H9 (cell line): ENCODE measurements at regions not wholly inside any gene's neighbourhood (a gene's known extent, or its start where the extent isn't known, plus 50 kb on each side); places are given as distances from the start of the nearest gene placed in this dataset.

Experiments used
- DNase-seq: peaks from one replicate; pipeline ENCODE4 v3.0.0-alpha.2; 2017
- H2AFZ ChIP-seq: one replicate; pipeline ENCODE4 v1.6.1; 2013; ENCODE audit warnings: mild to moderate bottlenecking, low read length, control low read depth, moderate library complexity
- H2AK5ac ChIP-seq: 2 replicates; pipeline ENCODE4 v1.6.1; 2013; ENCODE audit warnings: low read length, control low read depth, mixed read lengths; ENCODE audit not compliant: insufficient read length
- H2BK120ac ChIP-seq: one replicate; pipeline ENCODE4 v1.6.1; 2013; ENCODE audit warnings: low read depth, mild to moderate bottlenecking, low read length, control low read depth, inconsistent platforms; ENCODE audit not compliant: poor library complexity, severe bottlenecking
- H2BK12ac ChIP-seq: 2 replicates; pipeline ENCODE4 v1.6.1; 2013; ENCODE audit warnings: low read length, control low read depth, mixed read lengths, low read depth; ENCODE audit not compliant: insufficient read length
- H2BK15ac ChIP-seq: 2 replicates; pipeline ENCODE4 v1.6.1; 2013; ENCODE audit warnings: low read depth, low read length, control low read depth
- H2BK20ac ChIP-seq: one replicate; pipeline ENCODE4 v1.6.1; 2013; ENCODE audit warnings: low read depth, mild to moderate bottlenecking, low read length, control low read depth, inconsistent platforms; ENCODE audit not compliant: poor library complexity, severe bottlenecking
- H2BK5ac ChIP-seq: 2 replicates; pipeline ENCODE4 v1.6.1; 2013; ENCODE audit warnings: low read length, control low read depth, mixed read lengths; ENCODE audit not compliant: insufficient read length
- H3K14ac ChIP-seq: 2 replicates; pipeline ENCODE4 v1.6.1; 2013; ENCODE audit warnings: low read length, control low read depth; ENCODE audit not compliant: insufficient read depth
- H3K18ac ChIP-seq: 2 replicates; pipeline ENCODE4 v1.6.1; 2013; ENCODE audit warnings: low read depth, mild to moderate bottlenecking, mixed read lengths, low read length, control low read depth; ENCODE audit not compliant: insufficient read length
- H3K23ac ChIP-seq: 2 replicates; pipeline ENCODE4 v1.6.1; 2013; ENCODE audit warnings: low read length, control low read depth, mixed read lengths, low read depth; ENCODE audit not compliant: insufficient read length
- H3K23me2 ChIP-seq: 2 replicates; pipeline ENCODE4 v1.6.1; 2013; ENCODE audit warnings: low read depth, mild to moderate bottlenecking, mixed read lengths, low read length, control low read depth; ENCODE audit not compliant: insufficient read length, poor library complexity, severe bottlenecking
- H3K27ac ChIP-seq: 2 replicates; pipeline ENCODE4 v1.5.1; 2013; ENCODE audit warnings: low read length, control low read depth, mixed read lengths, low read depth; ENCODE audit not compliant: insufficient read length
- H3K27me3 ChIP-seq: 2 replicates; pipeline ENCODE4 v1.6.1; 2013; ENCODE audit warnings: low read length, control low read depth, inconsistent platforms; ENCODE audit not compliant: insufficient read depth
- H3K4ac ChIP-seq: 2 replicates; pipeline ENCODE4 v1.6.1; 2013; ENCODE audit warnings: low read depth, mild to moderate bottlenecking, control low read depth, inconsistent platforms, low read length, moderate library complexity
- H3K4me1 ChIP-seq: 2 replicates; pipeline ENCODE4 v1.6.1; 2013; ENCODE audit warnings: low read length, control low read depth, inconsistent platforms; ENCODE audit not compliant: insufficient read depth
- H3K4me2 ChIP-seq: 2 replicates; pipeline ENCODE4 v1.6.1; 2013; ENCODE audit warnings: low read length, control low read depth, mixed read lengths; ENCODE audit not compliant: insufficient read length, insufficient read depth
- H3K56ac ChIP-seq: 2 replicates; pipeline ENCODE4 v1.6.1; 2013; ENCODE audit warnings: low read depth, mild to moderate bottlenecking, mixed read lengths, low read length, control low read depth; ENCODE audit not compliant: insufficient read length
- H3K79me1 ChIP-seq: 2 replicates; pipeline ENCODE4 v1.6.1; 2013; ENCODE audit warnings: low read depth, mild to moderate bottlenecking, moderate library complexity, low read length, control low read depth, inconsistent platforms; ENCODE audit not compliant: insufficient read depth, poor library complexity, severe bottlenecking
- H3K79me2 ChIP-seq: 2 replicates; pipeline ENCODE4 v1.6.1; 2013; ENCODE audit warnings: low read length, control low read depth, inconsistent platforms; ENCODE audit not compliant: insufficient read depth
- H3K9ac ChIP-seq: 2 replicates; pipeline ENCODE4 v1.6.1; 2013; ENCODE audit warnings: low read length, control low read depth, mixed read lengths; ENCODE audit not compliant: insufficient read length; ENCODE audit errors: extremely low read depth
- H3K9me3 ChIP-seq: one replicate; pipeline ENCODE4 v1.6.1; 2013; ENCODE audit warnings: low read depth, low read length, inconsistent platforms; ENCODE audit not compliant: control insufficient read depth
- H3T11ph ChIP-seq: one replicate; pipeline ENCODE4 v1.6.1; 2013; ENCODE audit warnings: mild to moderate bottlenecking, low read length, control low read depth, inconsistent platforms
- H4K20me1 ChIP-seq: one replicate; pipeline ENCODE4 v1.6.1; 2013; ENCODE audit not compliant: control insufficient read depth, insufficient read length, insufficient read depth
- H4K5ac ChIP-seq: 2 replicates; pipeline ENCODE4 v1.6.1; 2013; ENCODE audit warnings: low read depth, mild to moderate bottlenecking, mixed read lengths, low read length, control low read depth; ENCODE audit not compliant: insufficient read length
- H4K8ac ChIP-seq: replicated peaks from 2 replicates; pipeline ENCODE4 v1.6.1; 2013; ENCODE audit warnings: low read length, control low read depth, mixed read lengths, low read depth; ENCODE audit not compliant: insufficient read length
- H4K91ac ChIP-seq: 2 replicates; pipeline ENCODE4 v1.6.1; 2013; ENCODE audit warnings: low read depth, mild to moderate bottlenecking, moderate library complexity, mixed read lengths, low read length, control low read depth; ENCODE audit not compliant: insufficient read length
- H3K27ac Mint-ChIP-seq, 3 experiments: 2 replicates in 2 of 3; 3 replicates in 1 of 3; pipeline ENCODE4 v1.8.0; 2020 to 2021; ENCODE audit warnings: mixed read lengths in 3 of 3, mild to moderate bottlenecking in 1 of 3, moderate library complexity in 1 of 3
- H3K27me3 Mint-ChIP-seq: 2 replicates; pipeline ENCODE4 v1.8.0; 2021; ENCODE audit warnings: low read depth, mild to moderate bottlenecking, moderate library complexity, mixed read lengths
- H3K36me3 Mint-ChIP-seq, 3 experiments: 2 replicates in 2 of 3; 3 replicates in 1 of 3; pipeline ENCODE4 v1.8.0; 2020 to 2021; ENCODE audit warnings: low read depth in 3 of 3, mixed read lengths in 3 of 3; ENCODE audit not compliant: insufficient read depth in 1 of 3
- H3K4me1 Mint-ChIP-seq, 2 experiments: 2 replicates each; pipeline ENCODE4 v1.8.0; 2020; ENCODE audit warnings: mixed read lengths in 2 of 2
- H3K4me3 Mint-ChIP-seq, 2 experiments: 2 replicates in 1 of 2; 3 replicates in 1 of 2; pipeline ENCODE4 v1.8.0; 2020 to 2021; ENCODE audit warnings: mild to moderate bottlenecking in 2 of 2, mixed read lengths in 2 of 2, moderate library complexity in 1 of 2
- H3K9me3 Mint-ChIP-seq, 2 experiments: 2 replicates in 1 of 2; 3 replicates in 1 of 2; pipeline ENCODE4 v1.8.0; 2020; ENCODE audit warnings: mild to moderate bottlenecking in 2 of 2, mixed read lengths in 2 of 2, moderate library complexity in 1 of 2
- WGBS: extraction: QIAGEN DNeasy Blood & Tissue Kit; methylation state at CpG from one replicate; pipeline ENCODE4 v1.1.7; 2013; ENCODE audit warnings: missing lambda C conversion rate, low lambda C conversion rate, mixed read lengths; ENCODE audit not compliant: insufficient read length; ENCODE audit errors: extremely low coverage; 5-methylcytosine and 5-hydroxymethylcytosine counted together
- TF ChIP-seq, protein P1 (sequence below): fragments of 200-600 bp; sonication (generic); conservative IDR thresholded peaks from 3 replicates; pipeline ENCODE4 v1.8.0; 2021; ENCODE audit warnings: antibody characterized with exemption, mild to moderate bottlenecking

DNA sequence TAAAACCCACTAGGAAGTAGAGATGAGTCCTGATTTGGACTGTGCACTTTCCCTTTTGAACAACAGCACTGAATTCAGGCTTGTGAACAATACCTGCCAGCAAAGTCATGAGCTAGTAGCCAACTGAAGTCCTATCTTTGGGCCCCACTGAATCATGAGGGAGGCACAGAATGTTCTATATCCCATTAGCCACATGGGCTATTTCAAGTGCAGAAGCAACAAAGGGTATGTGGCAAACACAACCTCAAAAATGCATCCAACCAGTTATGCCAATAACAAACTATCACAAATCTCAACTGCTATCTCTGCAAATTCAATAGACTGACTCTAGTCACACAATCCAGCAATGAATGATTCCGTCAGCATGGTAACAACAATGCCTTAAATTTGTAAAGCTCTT, 276.0 kb downstream of the MRPL39 start:
- Histone ChIP-seq H2BK15ac (no peak overlapping the region), H2BK20ac (no peak overlapping the region), H3K27me3 (no peaks in the 10 kb centered on the region), H4K8ac (no peak overlapping the region), H3K4me1 (peaks cover 6% of the 10 kb centered on the region; the same call in 1 of the 2 replicates), H4K91ac (no peak overlapping the region), H3K9me3 (no peaks in the 10 kb centered on the region), H3T11ph (no peak overlapping the region), H3K79me1 (no peaks in the 10 kb centered on the region), H3K4me2 (no peak overlapping the region), H2AK5ac (no peak overlapping the region), H2BK120ac (no peak overlapping the region), H3K18ac (no peak overlapping the region), H3K9ac (no peak overlapping the region), H3K56ac (no peak overlapping the region), H4K20me1 (no peaks in the 10 kb centered on the region), H3K27ac (no peak overlapping the region), H3K23me2 (no peaks in the 10 kb centered on the region), H2BK12ac (no peak overlapping the region), H3K23ac (no peak overlapping the region), H3K14ac (no peak overlapping the region), H4K5ac (no peak overlapping the region), H2BK5ac (no peak overlapping the region), H3K4ac (no peak overlapping the region), H3K79me2 (no peaks in the 10 kb centered on the region), H2AFZ (no peak overlapping the region)
- DNase-seq = no peak
- H3K27ac Mint-ChIP-seq = no peak overlapping the region
- H3K4me3 Mint-ChIP-seq = no peak overlapping the region
- no peaks in the 10 kb centered on the region for H3K27me3 Mint-ChIP-seq
- WGBS = no CpG with 5 or more reads among the region's 1 CpG
- peaks cover 0 to 2% (median 0%) of the 10 kb centered on the region in 3 experiments; a peak in 2 of 7 replicates for H3K36me3 Mint-ChIP-seq
- H3K9me3 Mint-ChIP-seq = no peaks in the 10 kb centered on the region; a peak in 1 of 5 replicates
- H3K4me1 Mint-ChIP-seq = peaks cover 23% of the 10 kb centered on the region in 2 experiments
- TF ChIP-seq, protein P1, sequence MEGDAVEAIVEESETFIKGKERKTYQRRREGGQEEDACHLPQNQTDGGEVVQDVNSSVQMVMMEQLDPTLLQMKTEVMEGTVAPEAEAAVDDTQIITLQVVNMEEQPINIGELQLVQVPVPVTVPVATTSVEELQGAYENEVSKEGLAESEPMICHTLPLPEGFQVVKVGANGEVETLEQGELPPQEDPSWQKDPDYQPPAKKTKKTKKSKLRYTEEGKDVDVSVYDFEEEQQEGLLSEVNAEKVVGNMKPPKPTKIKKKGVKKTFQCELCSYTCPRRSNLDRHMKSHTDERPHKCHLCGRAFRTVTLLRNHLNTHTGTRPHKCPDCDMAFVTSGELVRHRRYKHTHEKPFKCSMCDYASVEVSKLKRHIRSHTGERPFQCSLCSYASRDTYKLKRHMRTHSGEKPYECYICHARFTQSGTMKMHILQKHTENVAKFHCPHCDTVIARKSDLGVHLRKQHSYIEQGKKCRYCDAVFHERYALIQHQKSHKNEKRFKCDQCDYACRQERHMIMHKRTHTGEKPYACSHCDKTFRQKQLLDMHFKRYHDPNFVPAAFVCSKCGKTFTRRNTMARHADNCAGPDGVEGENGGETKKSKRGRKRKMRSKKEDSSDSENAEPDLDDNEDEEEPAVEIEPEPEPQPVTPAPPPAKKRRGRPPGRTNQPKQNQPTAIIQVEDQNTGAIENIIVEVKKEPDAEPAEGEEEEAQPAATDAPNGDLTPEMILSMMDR = no peak
